ENCODE measurements at regions not wholly inside any gene's neighbourhood (a gene's known extent, or its start where the extent isn't known, plus 50 kb on each side); places are given as distances from the start of the nearest gene placed in this dataset.

DNA sequence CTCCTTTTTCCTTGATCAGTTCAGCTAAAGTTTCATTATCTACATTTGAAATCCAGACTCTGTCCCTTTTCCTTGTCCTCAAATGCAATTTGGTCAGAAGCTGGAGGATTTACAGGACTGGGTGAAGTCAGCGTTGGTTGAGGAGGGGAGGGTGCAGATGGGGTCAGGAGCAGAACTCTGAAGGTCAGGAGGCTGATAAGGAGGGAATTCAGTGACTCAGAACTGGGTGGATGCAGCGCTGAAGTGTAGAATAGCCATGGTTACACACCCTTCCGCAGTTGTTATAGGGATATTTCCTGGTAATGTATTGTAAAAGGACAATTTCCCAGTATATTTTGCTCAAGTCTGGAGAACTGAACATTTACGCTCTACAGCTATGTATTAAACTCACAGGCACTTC lies 133.1 kb upstream of the FOXA2 start:
- H3K27ac ChIP-seq (replicated peaks in 1 of 4) = no peak overlapping the region
- DNase-seq (ENCODE audit: extremely low spot score) = no peak
- no peaks in the 10 kb centered on the region for H3K9me3 ChIP-seq
- no peaks in the 10 kb centered on the region for H3K36me3 ChIP-seq
- H3K4me1 ChIP-seq = peaks cover 0 to 28% (median 6%) of the 10 kb centered on the region in 4 donors
- intact Hi-C loops (cut with DNase I) = no loop called here
- no peaks in the 10 kb centered on the region for H3K27me3 ChIP-seq
- TF ChIP-seq EP300 (IDR thresholded peaks at IDR 0.05) (no peak), POLR2AphosphoS5 (IDR thresholded peaks at IDR 0.05) (no peak), POLR2A (IDR thresholded peaks at IDR 0.05; ENCODE audit: low read depth) (no peak)
- TF ChIP-seq, protein P1, sequence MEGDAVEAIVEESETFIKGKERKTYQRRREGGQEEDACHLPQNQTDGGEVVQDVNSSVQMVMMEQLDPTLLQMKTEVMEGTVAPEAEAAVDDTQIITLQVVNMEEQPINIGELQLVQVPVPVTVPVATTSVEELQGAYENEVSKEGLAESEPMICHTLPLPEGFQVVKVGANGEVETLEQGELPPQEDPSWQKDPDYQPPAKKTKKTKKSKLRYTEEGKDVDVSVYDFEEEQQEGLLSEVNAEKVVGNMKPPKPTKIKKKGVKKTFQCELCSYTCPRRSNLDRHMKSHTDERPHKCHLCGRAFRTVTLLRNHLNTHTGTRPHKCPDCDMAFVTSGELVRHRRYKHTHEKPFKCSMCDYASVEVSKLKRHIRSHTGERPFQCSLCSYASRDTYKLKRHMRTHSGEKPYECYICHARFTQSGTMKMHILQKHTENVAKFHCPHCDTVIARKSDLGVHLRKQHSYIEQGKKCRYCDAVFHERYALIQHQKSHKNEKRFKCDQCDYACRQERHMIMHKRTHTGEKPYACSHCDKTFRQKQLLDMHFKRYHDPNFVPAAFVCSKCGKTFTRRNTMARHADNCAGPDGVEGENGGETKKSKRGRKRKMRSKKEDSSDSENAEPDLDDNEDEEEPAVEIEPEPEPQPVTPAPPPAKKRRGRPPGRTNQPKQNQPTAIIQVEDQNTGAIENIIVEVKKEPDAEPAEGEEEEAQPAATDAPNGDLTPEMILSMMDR (IDR thresholded peaks at IDR 0.05) = no peak
- no peak overlapping the region for H3K4me3 ChIP-seq
- 72% methylated on average over 4 of the region's 4 CpGs for WGBS

DNA sequence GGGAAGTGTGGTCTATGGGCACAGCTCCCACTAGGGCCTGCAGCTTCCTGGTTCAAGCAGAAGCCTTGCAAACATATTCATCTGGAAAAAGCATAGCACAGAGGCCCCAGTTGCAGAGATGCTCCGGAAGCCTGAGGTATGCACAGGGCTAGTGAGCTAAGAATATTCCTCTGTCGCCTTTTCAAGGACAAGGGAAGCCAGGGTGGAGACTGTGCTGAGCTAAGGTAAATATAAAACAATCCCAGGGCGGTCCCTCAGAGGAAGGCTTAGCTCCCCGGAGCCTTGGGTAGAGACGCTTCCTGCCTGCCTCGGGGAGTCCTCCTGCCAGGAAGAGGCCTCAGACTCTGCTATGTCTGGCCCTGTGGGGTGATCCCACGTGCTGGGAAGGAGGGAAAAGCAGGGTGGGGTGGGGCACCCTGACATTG lies 134.8 kb upstream of the FOXA2 start:
- 48% methylated on average over 7 of the region's 7 CpGs for WGBS
- H3K27me3 ChIP-seq = no peaks in the 10 kb centered on the region
- H3K27ac ChIP-seq (replicated peaks in 1 of 4) = no peak overlapping the region
- peaks cover 0 to 28% (median 6%) of the 10 kb centered on the region in 4 donors for H3K4me1 ChIP-seq
- DNase-seq (ENCODE audit: extremely low spot score) = peak; percentile 60
- H3K36me3 ChIP-seq = no peaks in the 10 kb centered on the region
- intact Hi-C loops (cut with DNase I) = no loop called here
- no peaks in the 10 kb centered on the region for H3K9me3 ChIP-seq
- no peak overlapping the region for H3K4me3 ChIP-seq
- TF ChIP-seq POLR2A (IDR thresholded peaks at IDR 0.05; ENCODE audit: low read depth) = no peak
- TF ChIP-seq POLR2AphosphoS5 (IDR thresholded peaks at IDR 0.05) = no peak
- TF ChIP-seq EP300 (IDR thresholded peaks at IDR 0.05) = no peak
- TF ChIP-seq, protein P1 (IDR thresholded peaks at IDR 0.05) = no peak

DNA sequence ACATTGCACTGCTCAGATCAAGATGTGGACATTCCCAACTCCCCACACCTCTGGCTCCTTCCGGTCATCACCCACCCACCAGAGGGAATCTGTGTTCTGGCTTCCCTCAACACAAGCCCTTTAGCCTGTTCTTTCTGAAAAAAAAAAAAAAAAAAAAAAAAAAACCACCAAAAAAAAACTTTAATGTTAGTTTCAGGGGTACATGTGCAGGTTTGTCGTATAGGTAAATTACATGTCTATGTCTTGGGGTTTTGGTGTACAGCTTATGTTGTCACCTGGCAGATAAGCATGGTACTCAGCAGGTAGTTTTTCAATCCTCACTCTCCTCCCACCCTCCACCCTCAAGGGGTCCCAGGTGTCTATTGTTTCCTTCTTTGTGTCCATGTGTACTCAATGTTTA lies 135.8 kb upstream of the FOXA2 start:
- no peak overlapping the region for H3K4me3 ChIP-seq
- H3K4me1 ChIP-seq = peaks cover 0 to 28% (median 6%) of the 10 kb centered on the region in 4 donors
- 82% methylated on average over 2 of the region's 2 CpGs for WGBS
- no peaks in the 10 kb centered on the region for H3K36me3 ChIP-seq
- no peak for DNase-seq (ENCODE audit: extremely low spot score)
- no peak overlapping the region for H3K27ac ChIP-seq (replicated peaks in 1 of 4)
- no peaks in the 10 kb centered on the region for H3K27me3 ChIP-seq
- H3K9me3 ChIP-seq = no peaks in the 10 kb centered on the region
- intact Hi-C loops (cut with DNase I) = no loop called here
- TF ChIP-seq EP300 (IDR thresholded peaks at IDR 0.05) = no peak
- no peak for TF ChIP-seq POLR2AphosphoS5 (IDR thresholded peaks at IDR 0.05)
- TF ChIP-seq POLR2A (IDR thresholded peaks at IDR 0.05; ENCODE audit: low read depth) = no peak
- TF ChIP-seq, protein P1 (IDR thresholded peaks at IDR 0.05) = no peak

DNA sequence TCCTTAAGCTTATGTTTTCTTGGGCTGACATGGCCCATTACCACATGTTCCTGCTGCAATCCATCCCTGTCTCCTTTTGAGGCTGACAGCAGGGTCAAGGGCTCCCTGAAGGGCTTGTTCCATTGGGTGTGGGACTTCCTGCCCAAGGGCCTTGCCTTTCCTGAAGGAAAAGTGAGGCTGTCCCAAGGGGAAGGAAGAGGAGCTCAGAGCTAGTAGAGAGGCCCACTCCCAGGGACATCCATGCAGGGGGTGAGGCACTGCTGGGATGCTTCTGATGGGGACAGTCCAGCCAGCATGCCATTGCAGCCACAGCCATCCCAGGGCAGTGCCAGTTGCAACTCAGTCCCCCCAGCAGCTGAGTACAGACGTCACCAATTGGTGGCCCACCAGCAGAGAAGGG lies 138.4 kb upstream of the FOXA2 start:
- peaks cover 0 to 15% (median 0%) of the 10 kb centered on the region in 4 donors for H3K4me1 ChIP-seq
- H3K36me3 ChIP-seq = no peaks in the 10 kb centered on the region
- no peak overlapping the region for H3K4me3 ChIP-seq
- no peaks in the 10 kb centered on the region for H3K9me3 ChIP-seq
- H3K27me3 ChIP-seq = peaks cover 0 to 3% (median 0%) of the 10 kb centered on the region in 4 donors
- no peak overlapping the region for H3K27ac ChIP-seq (replicated peaks in 1 of 4)
- DNase-seq (ENCODE audit: extremely low spot score) = no peak
- intact Hi-C loops (cut with DNase I) = no loop called here
- WGBS = 38% methylated on average over 1 of the region's 1 CpG
- TF ChIP-seq EP300 (IDR thresholded peaks at IDR 0.05) (no peak), POLR2A (IDR thresholded peaks at IDR 0.05; ENCODE audit: low read depth) (no peak), POLR2AphosphoS5 (IDR thresholded peaks at IDR 0.05) (no peak)
- TF ChIP-seq, protein P1 (IDR thresholded peaks at IDR 0.05) = no peak

DNA sequence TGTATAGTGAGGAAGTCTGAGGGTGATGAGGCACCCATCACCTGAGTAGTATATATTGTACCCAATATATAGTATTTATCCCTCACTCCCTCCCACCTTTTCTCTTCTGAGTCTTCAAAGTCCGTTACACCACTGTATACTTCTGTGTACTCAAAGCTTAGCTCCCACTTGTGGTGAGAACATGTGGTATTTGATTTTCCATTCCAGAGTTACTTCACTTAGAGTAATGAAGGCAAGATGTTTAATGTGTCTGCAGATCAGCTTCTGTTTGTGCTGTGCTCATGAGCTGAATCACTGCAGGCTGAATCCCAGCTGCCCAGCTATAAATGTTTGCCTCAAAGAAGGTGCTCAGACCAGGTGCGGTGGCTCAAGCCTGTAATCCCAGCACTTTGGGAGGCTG lies 139.3 kb upstream of the FOXA2 start:
- Histone ChIP-seq H3K27me3 (peaks cover 0 to 11% (median 0%) of the 10 kb centered on the region in 4 donors), H3K36me3 (no peaks in the 10 kb centered on the region), H3K4me3 (no peak overlapping the region), H3K27ac (replicated peaks in 1 of 4) (no peak overlapping the region), H3K9me3 (no peaks in the 10 kb centered on the region), H3K4me1 (peaks cover 0 to 8% (median 0%) of the 10 kb centered on the region in 4 donors)
- TF ChIP-seq POLR2AphosphoS5 (IDR thresholded peaks at IDR 0.05) (no peak), EP300 (IDR thresholded peaks at IDR 0.05) (no peak), POLR2A (IDR thresholded peaks at IDR 0.05; ENCODE audit: low read depth) (no peak)
- TF ChIP-seq, protein P1 (IDR thresholded peaks at IDR 0.05) = no peak
- intact Hi-C loops (cut with DNase I) = no loop called here
- WGBS = 63% methylated on average over 2 of the region's 2 CpGs
- no peak for DNase-seq (ENCODE audit: extremely low spot score)
